CD4-positive, alpha-beta T cell treated with Interleukin-4 for 4 hours (primary cell): ENCODE measurements at regions not wholly inside any gene's neighbourhood (a gene's known extent, or its start where the extent isn't known, plus 50 kb on each side); places are given as distances from the start of the nearest gene placed in this dataset.

Experiments used
- DNase-seq: peaks from one replicate; pipeline ENCODE4 v3.0.0-alpha.2; 2020

GRCh38 chr3:27589795-27590194, 105.6 kb upstream of the SLC4A7 start:
- DNase-seq, result no peak

GRCh38 chr3:27585429-27585828, 101.2 kb upstream of the SLC4A7 start:
- no peak for DNase-seq

- no peak for DNase-seq
These were observed 100.7 kb upstream of the SLC4A7 start for GRCh38 chr3:27584874-27585273.

- DNase-seq, result no peak
These were observed 97.7 kb upstream of the SLC4A7 start for GRCh38 chr3:27581852-27582251.

- DNase-seq, result no peak
These were observed 93.8 kb upstream of the SLC4A7 start for GRCh38 chr3:27578032-27578431.

GRCh38 chr3:27577504-27577903, 93.3 kb upstream of the SLC4A7 start:
- DNase-seq, result no peak

- no peak for DNase-seq
These were observed 92.0 kb upstream of the SLC4A7 start for GRCh38 chr3:27576171-27576570.

GRCh38 chr3:27575499-27575898, 91.3 kb upstream of the SLC4A7 start:
- DNase-seq, result no peak

- DNase-seq, result no peak
These were observed 90.2 kb upstream of the SLC4A7 start for GRCh38 chr3:27574438-27574795.

GRCh38 chr3:27573780-27574437, 89.7 kb upstream of the SLC4A7 start:
- no peak for DNase-seq

- no peak for DNase-seq
These were observed 89.0 kb upstream of the SLC4A7 start for GRCh38 chr3:27573138-27573537.

GRCh38 chr3:27571345-27571744, 87.2 kb upstream of the SLC4A7 start:
- DNase-seq, result no peak

- DNase-seq, result no peak
These were observed 86.4 kb upstream of the SLC4A7 start for GRCh38 chr3:27570421-27571106.

- DNase-seq, result no peak
These were observed 84.2 kb upstream of the SLC4A7 start for GRCh38 chr3:27568393-27568792.

- DNase-seq, result no peak
These were observed 83.1 kb upstream of the SLC4A7 start for GRCh38 chr3:27567251-27567650.

- no peak for DNase-seq
These were observed 81.1 kb upstream of the SLC4A7 start for GRCh38 chr3:27565201-27565852.

GRCh38 chr3:27561576-27561975, 77.4 kb upstream of the SLC4A7 start:
- DNase-seq, result no peak

- no peak for DNase-seq
These were observed 76.4 kb upstream of the SLC4A7 start for GRCh38 chr3:27560484-27561056.

GRCh38 chr3:27559835-27560234, 75.7 kb upstream of the SLC4A7 start:
- no peak for DNase-seq

GRCh38 chr3:27559381-27559780, 75.2 kb upstream of the SLC4A7 start:
- DNase-seq, result no peak

GRCh38 chr3:27557411-27557810, 73.2 kb upstream of the SLC4A7 start:
- DNase-seq, result no peak

GRCh38 chr3:27556887-27557286, 72.7 kb upstream of the SLC4A7 start:
- no peak for DNase-seq

- no peak for DNase-seq
These were observed 70.5 kb upstream of the SLC4A7 start for GRCh38 chr3:27554706-27555105.
